OCI-LY3 (cell line): ENCODE measurements at regions not wholly inside any gene's neighbourhood (a gene's known extent, or its start where the extent isn't known, plus 50 kb on each side); places are given as distances from the start of the nearest gene placed in this dataset.
"Not testable (repeated sequence)": the region's sequence is repeated elsewhere in the genome, so short reads cannot be mapped to it uniquely, and the experiment has no call there.

Experiments used
- EZH2phosphoT487 ChIP-seq: fragments of 200-600 bp; shearing (Covaris generic); IDR thresholded peaks from 2 replicates; pipeline ENCODE4 v1.6.1; 2018; ENCODE audit warnings: antibody characterized with exemption, mixed run types, low read depth
- TF ChIP-seq, protein P1 (sequence below): fragments of 200-600, 300-600 bp; sonication (generic); IDR thresholded peaks from 2 replicates; pipeline ENCODE4 v1.5.1; 2014; ENCODE audit warnings: antibody characterized with exemption, low read length, low read depth

- TF ChIP-seq, protein P1, sequence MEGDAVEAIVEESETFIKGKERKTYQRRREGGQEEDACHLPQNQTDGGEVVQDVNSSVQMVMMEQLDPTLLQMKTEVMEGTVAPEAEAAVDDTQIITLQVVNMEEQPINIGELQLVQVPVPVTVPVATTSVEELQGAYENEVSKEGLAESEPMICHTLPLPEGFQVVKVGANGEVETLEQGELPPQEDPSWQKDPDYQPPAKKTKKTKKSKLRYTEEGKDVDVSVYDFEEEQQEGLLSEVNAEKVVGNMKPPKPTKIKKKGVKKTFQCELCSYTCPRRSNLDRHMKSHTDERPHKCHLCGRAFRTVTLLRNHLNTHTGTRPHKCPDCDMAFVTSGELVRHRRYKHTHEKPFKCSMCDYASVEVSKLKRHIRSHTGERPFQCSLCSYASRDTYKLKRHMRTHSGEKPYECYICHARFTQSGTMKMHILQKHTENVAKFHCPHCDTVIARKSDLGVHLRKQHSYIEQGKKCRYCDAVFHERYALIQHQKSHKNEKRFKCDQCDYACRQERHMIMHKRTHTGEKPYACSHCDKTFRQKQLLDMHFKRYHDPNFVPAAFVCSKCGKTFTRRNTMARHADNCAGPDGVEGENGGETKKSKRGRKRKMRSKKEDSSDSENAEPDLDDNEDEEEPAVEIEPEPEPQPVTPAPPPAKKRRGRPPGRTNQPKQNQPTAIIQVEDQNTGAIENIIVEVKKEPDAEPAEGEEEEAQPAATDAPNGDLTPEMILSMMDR, result not testable (repeated sequence)
- not testable (repeated sequence) for TF ChIP-seq EZH2phosphoT487
These were observed 66.9 kb upstream of the TSPY4 start for GRCh38 chrY:9270351-9270750.
